Adrenal gland (tissue), 5 donors: ENCODE measurements at regions not wholly inside any gene's neighbourhood (a gene's known extent, or its start where the extent isn't known, plus 50 kb on each side); places are given as distances from the start of the nearest gene placed in this dataset.
A peak's percentile ranks its signal among the peaks of the same experiment; 100 is the strongest.

Source experiments
- CTCF ChIP-seq, 6 experiments: fragments of 450-650 bp in 4 of 6; fragments of 200-600 bp in 2 of 6; sonication (generic) in 1 of 6; IDR thresholded peaks; 1 replicate in 5 of 6; 2 replicates in 1 of 6; pipeline versions ENCODE4 v1.5.1 to v1.8.0; 2016 to 2021; ENCODE audit warnings: antibody characterized with exemption in 6 of 6, mild to moderate bottlenecking in 2 of 6, moderate library complexity in 1 of 6
- POLR2A ChIP-seq, 2 donors: fragments of 450-650 bp; IDR thresholded peaks; one replicate each; pipeline ENCODE4 v1.6.1; 2017; ENCODE audit warnings: antibody characterized with exemption in 2 of 2, mild to moderate bottlenecking in 2 of 2, moderate library complexity in 1 of 2
- donor health status: DM: no; HTN: no; CAD: no.

GRCh38 chr18:66124394-66124793 is 373.6 kb downstream of the CDH7 start:
- TF ChIP-seq CTCF (IDR thresholded peaks at IDR 0.05) (peak in 1 of 6 experiments; percentile 22), POLR2A (IDR thresholded peaks at IDR 0.05) (no peak)
